Astrocyte of the spinal cord (primary cell): ENCODE measurements at regions not wholly inside any gene's neighbourhood (a gene's known extent, or its start where the extent isn't known, plus 50 kb on each side); places are given as distances from the start of the nearest gene placed in this dataset.

ENCODE experiments used
- DNase-seq: peaks from one replicate; pipeline ENCODE4 v3.0.0; 2011; ENCODE audit warnings: low read depth, low spot score
- H3K4me3 ChIP-seq: 2 replicates; pipeline ENCODE4 v1.5.1; 2011; ENCODE audit warnings: low read depth, mild to moderate bottlenecking, low read length, moderate library complexity
- in situ Hi-C: cut with HindIII; loops from 2 replicates; pipeline ENCODE4 v1.10.0; 2017; ENCODE audit warnings: low sequenced_read_pairs
- TF ChIP-seq, protein P1 (sequence below): IDR thresholded peaks from 2 replicates; pipeline ENCODE4 v1.5.1; 2012; ENCODE audit warnings: low read depth, mild to moderate bottlenecking, low read length, inconsistent platforms

DNA sequence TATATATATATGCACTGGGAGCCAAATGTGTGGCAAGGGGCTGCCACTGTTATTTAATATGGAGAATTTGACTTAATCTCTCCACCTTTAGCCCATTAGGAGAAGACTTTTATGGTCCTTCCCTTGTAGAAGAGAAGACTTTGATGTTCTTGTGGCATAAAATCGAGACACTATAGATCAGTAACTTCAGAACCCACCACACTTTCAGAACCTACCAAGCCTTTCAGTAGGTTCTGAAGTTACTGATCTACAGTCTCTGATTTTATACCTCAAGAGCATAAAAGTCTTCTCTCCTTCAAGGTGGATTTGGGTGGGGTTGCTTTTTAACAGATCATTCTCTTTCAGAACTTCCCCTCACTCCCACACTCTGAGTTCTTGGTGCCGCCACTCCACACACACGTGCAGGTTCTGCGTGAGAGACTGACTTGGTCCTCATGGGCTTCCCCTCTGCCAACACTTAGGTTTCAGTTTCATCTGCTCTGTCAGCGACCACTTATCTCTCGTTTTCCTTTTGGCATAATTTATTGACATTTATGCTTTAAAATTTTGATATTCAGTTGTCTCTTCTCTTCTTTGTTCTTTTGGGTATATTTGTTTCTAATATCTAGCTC is 213.4 kb upstream of the PCDH17 start:
- no peak for DNase-seq
- TF ChIP-seq, protein P1, sequence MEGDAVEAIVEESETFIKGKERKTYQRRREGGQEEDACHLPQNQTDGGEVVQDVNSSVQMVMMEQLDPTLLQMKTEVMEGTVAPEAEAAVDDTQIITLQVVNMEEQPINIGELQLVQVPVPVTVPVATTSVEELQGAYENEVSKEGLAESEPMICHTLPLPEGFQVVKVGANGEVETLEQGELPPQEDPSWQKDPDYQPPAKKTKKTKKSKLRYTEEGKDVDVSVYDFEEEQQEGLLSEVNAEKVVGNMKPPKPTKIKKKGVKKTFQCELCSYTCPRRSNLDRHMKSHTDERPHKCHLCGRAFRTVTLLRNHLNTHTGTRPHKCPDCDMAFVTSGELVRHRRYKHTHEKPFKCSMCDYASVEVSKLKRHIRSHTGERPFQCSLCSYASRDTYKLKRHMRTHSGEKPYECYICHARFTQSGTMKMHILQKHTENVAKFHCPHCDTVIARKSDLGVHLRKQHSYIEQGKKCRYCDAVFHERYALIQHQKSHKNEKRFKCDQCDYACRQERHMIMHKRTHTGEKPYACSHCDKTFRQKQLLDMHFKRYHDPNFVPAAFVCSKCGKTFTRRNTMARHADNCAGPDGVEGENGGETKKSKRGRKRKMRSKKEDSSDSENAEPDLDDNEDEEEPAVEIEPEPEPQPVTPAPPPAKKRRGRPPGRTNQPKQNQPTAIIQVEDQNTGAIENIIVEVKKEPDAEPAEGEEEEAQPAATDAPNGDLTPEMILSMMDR, result no peak
- in situ Hi-C loops, result no loop called here
- no peak overlapping the region for H3K4me3 ChIP-seq

DNA sequence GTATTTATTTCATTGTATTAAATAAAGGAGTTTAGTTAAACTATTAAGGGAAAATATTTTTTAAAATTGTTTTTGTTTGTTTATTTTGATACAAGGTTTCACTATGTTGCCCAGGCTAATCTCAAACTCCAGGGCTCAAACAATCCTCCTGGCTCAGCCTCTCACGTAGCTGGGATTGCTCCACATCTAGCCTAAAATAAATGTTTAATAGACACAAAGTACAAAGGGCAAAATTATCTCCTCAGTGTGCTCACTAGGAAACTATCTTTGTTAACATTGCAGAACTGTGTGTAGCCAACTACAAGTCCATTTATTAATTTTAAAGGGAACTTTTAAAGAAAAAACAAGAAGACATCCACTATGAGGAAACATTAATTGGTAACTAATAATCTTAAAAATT is 207.2 kb upstream of the PCDH17 start:
- no peak overlapping the region for H3K4me3 ChIP-seq
- DNase-seq, result no peak
- TF ChIP-seq, protein P1, result no peak
- in situ Hi-C loops, result no loop called here

DNA sequence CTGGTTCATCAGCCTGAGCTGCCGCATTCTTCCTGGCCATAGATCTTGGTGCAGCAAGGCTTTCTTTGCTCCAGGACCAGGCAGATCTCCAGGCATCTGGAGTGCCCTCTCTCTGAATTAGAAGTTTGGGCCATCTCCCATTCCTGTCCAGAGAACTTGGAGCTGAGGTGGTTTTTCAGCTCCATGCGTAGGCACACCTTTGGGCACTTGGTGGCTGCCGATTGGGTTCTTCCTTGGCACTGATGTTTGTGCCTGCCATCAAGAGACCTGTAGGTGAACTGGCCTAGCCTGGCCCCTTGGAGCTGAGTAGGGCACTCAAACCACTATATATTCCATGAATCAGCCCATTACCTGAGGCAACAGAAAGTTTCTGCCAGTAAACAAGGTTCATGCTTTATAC is 206.0 kb upstream of the PCDH17 start:
- in situ Hi-C loops, result no loop called here
- H3K4me3 ChIP-seq, result no peak overlapping the region
- TF ChIP-seq, protein P1, result no peak
- DNase-seq, result no peak

DNA sequence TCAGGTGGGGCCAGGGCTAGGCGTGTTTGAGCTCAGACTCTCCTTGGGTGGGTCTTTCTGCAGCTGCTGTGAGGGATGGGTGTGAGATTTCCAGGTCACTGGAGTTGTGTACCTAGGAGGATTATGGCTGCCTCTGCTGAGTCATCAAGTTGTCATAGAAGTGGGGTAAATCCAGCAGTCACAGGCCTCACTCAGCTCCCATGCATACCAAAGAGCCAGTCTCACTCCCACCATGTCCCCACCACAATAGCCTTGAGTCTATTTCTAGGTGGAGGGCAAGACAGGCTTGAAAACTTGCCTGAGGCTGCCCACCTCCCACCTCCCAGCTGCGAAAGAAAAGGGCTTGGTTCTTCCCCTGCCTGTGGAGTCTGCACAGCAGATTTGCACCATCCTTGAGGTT is 194.0 kb upstream of the PCDH17 start:
- H3K4me3 ChIP-seq, result no peak overlapping the region
- no peak for DNase-seq
- in situ Hi-C loops, result no loop called here
- TF ChIP-seq, protein P1, result no peak

DNA sequence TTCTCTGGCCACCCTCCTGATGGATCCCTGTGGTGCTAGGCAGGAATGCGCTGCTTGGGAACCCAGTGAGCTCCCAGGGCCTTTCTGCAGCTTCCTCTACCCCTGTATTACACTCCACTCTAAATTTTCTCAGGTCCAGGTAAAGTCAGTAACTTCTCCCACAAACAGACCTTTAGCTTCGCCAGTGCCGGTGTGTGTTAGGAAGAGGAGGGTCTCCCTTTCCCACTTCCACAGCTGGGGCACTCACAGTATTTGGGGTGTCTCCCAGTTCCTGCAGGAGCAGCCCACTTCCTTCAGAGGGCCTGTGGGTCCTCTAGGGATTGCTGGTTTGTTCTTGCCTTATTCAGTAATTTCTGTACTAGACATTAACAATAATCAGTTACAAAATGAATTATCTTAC is 193.5 kb upstream of the PCDH17 start:
- DNase-seq, result no peak
- H3K4me3 ChIP-seq, result no peak overlapping the region
- in situ Hi-C loops, result no loop called here
- TF ChIP-seq, protein P1, result no peak

DNA sequence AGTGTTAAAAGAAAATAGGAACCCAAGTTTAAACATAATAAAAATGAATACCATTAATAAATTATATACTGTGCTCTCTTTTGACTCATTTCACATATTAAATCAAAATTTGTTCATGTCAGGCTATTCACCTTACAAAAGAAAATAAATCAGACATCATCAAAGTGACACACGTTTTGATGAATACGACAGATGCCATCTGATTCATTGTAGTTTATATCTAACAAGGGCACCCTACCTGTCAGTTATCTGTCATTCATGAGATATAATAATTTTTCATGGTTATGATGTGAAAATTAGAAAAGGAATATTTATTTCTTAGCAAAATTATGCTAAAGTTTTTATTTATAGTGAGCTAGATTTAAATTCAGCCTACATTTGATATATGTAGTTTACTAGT is 188.1 kb upstream of the PCDH17 start:
- in situ Hi-C loops, result no loop called here
- H3K4me3 ChIP-seq, result no peak overlapping the region
- no peak for DNase-seq
- TF ChIP-seq, protein P1, result no peak

DNA sequence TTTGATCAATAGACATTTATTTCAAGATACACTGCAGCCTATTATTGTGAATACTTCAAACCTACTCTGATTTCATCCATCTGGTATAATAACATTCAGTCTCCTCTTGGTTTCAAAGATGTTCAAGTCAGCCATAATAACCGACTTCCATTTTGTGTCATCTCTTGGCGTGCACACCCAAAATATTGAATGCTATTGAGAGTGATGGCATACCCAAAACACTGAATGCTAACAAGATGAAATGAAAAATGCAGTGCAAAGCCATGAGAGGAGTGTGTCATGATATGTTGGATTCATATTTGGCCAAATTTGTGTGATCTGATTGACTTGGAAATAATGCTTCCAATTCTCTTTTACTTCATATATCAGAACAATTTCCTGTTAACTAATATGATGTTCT is 181.2 kb upstream of the PCDH17 start:
- TF ChIP-seq, protein P1, result no peak
- no peak for DNase-seq
- H3K4me3 ChIP-seq, result no peak overlapping the region
- in situ Hi-C loops, result no loop called here
